H9 (cell line): ENCODE measurements at regions not wholly inside any gene's neighbourhood (a gene's known extent, or its start where the extent isn't known, plus 50 kb on each side); places are given as distances from the start of the nearest gene placed in this dataset.

ENCODE experiments used
- DNase-seq: peaks from one replicate; pipeline ENCODE4 v3.0.0-alpha.2; 2017
- H2AFZ ChIP-seq: one replicate; pipeline ENCODE4 v1.6.1; 2013; ENCODE audit warnings: mild to moderate bottlenecking, low read length, control low read depth, moderate library complexity
- H2AK5ac ChIP-seq: 2 replicates; pipeline ENCODE4 v1.6.1; 2013; ENCODE audit warnings: low read length, control low read depth, mixed read lengths; ENCODE audit not compliant: insufficient read length
- H2BK120ac ChIP-seq: one replicate; pipeline ENCODE4 v1.6.1; 2013; ENCODE audit warnings: low read depth, mild to moderate bottlenecking, low read length, control low read depth, inconsistent platforms; ENCODE audit not compliant: poor library complexity, severe bottlenecking
- H2BK12ac ChIP-seq: 2 replicates; pipeline ENCODE4 v1.6.1; 2013; ENCODE audit warnings: low read length, control low read depth, mixed read lengths, low read depth; ENCODE audit not compliant: insufficient read length
- H2BK15ac ChIP-seq: 2 replicates; pipeline ENCODE4 v1.6.1; 2013; ENCODE audit warnings: low read depth, low read length, control low read depth
- H2BK20ac ChIP-seq: one replicate; pipeline ENCODE4 v1.6.1; 2013; ENCODE audit warnings: low read depth, mild to moderate bottlenecking, low read length, control low read depth, inconsistent platforms; ENCODE audit not compliant: poor library complexity, severe bottlenecking
- H2BK5ac ChIP-seq: 2 replicates; pipeline ENCODE4 v1.6.1; 2013; ENCODE audit warnings: low read length, control low read depth, mixed read lengths; ENCODE audit not compliant: insufficient read length
- H3K14ac ChIP-seq: 2 replicates; pipeline ENCODE4 v1.6.1; 2013; ENCODE audit warnings: low read length, control low read depth; ENCODE audit not compliant: insufficient read depth
- H3K18ac ChIP-seq: 2 replicates; pipeline ENCODE4 v1.6.1; 2013; ENCODE audit warnings: low read depth, mild to moderate bottlenecking, mixed read lengths, low read length, control low read depth; ENCODE audit not compliant: insufficient read length
- H3K23ac ChIP-seq: 2 replicates; pipeline ENCODE4 v1.6.1; 2013; ENCODE audit warnings: low read length, control low read depth, mixed read lengths, low read depth; ENCODE audit not compliant: insufficient read length
- H3K23me2 ChIP-seq: 2 replicates; pipeline ENCODE4 v1.6.1; 2013; ENCODE audit warnings: low read depth, mild to moderate bottlenecking, mixed read lengths, low read length, control low read depth; ENCODE audit not compliant: insufficient read length, poor library complexity, severe bottlenecking
- H3K27ac ChIP-seq: 2 replicates; pipeline ENCODE4 v1.5.1; 2013; ENCODE audit warnings: low read length, control low read depth, mixed read lengths, low read depth; ENCODE audit not compliant: insufficient read length
- H3K27me3 ChIP-seq: 2 replicates; pipeline ENCODE4 v1.6.1; 2013; ENCODE audit warnings: low read length, control low read depth, inconsistent platforms; ENCODE audit not compliant: insufficient read depth
- H3K4ac ChIP-seq: 2 replicates; pipeline ENCODE4 v1.6.1; 2013; ENCODE audit warnings: low read depth, mild to moderate bottlenecking, control low read depth, inconsistent platforms, low read length, moderate library complexity
- H3K4me1 ChIP-seq: 2 replicates; pipeline ENCODE4 v1.6.1; 2013; ENCODE audit warnings: low read length, control low read depth, inconsistent platforms; ENCODE audit not compliant: insufficient read depth
- H3K4me2 ChIP-seq: 2 replicates; pipeline ENCODE4 v1.6.1; 2013; ENCODE audit warnings: low read length, control low read depth, mixed read lengths; ENCODE audit not compliant: insufficient read length, insufficient read depth
- H3K56ac ChIP-seq: 2 replicates; pipeline ENCODE4 v1.6.1; 2013; ENCODE audit warnings: low read depth, mild to moderate bottlenecking, mixed read lengths, low read length, control low read depth; ENCODE audit not compliant: insufficient read length
- H3K79me1 ChIP-seq: 2 replicates; pipeline ENCODE4 v1.6.1; 2013; ENCODE audit warnings: low read depth, mild to moderate bottlenecking, moderate library complexity, low read length, control low read depth, inconsistent platforms; ENCODE audit not compliant: insufficient read depth, poor library complexity, severe bottlenecking
- H3K79me2 ChIP-seq: 2 replicates; pipeline ENCODE4 v1.6.1; 2013; ENCODE audit warnings: low read length, control low read depth, inconsistent platforms; ENCODE audit not compliant: insufficient read depth
- H3K9ac ChIP-seq: 2 replicates; pipeline ENCODE4 v1.6.1; 2013; ENCODE audit warnings: low read length, control low read depth, mixed read lengths; ENCODE audit not compliant: insufficient read length; ENCODE audit errors: extremely low read depth
- H3K9me3 ChIP-seq: one replicate; pipeline ENCODE4 v1.6.1; 2013; ENCODE audit warnings: low read depth, low read length, inconsistent platforms; ENCODE audit not compliant: control insufficient read depth
- H3T11ph ChIP-seq: one replicate; pipeline ENCODE4 v1.6.1; 2013; ENCODE audit warnings: mild to moderate bottlenecking, low read length, control low read depth, inconsistent platforms
- H4K20me1 ChIP-seq: one replicate; pipeline ENCODE4 v1.6.1; 2013; ENCODE audit not compliant: control insufficient read depth, insufficient read length, insufficient read depth
- H4K5ac ChIP-seq: 2 replicates; pipeline ENCODE4 v1.6.1; 2013; ENCODE audit warnings: low read depth, mild to moderate bottlenecking, mixed read lengths, low read length, control low read depth; ENCODE audit not compliant: insufficient read length
- H4K8ac ChIP-seq: replicated peaks from 2 replicates; pipeline ENCODE4 v1.6.1; 2013; ENCODE audit warnings: low read length, control low read depth, mixed read lengths, low read depth; ENCODE audit not compliant: insufficient read length
- H4K91ac ChIP-seq: 2 replicates; pipeline ENCODE4 v1.6.1; 2013; ENCODE audit warnings: low read depth, mild to moderate bottlenecking, moderate library complexity, mixed read lengths, low read length, control low read depth; ENCODE audit not compliant: insufficient read length
- H3K27ac Mint-ChIP-seq, 3 experiments: 2 replicates in 2 of 3; 3 replicates in 1 of 3; pipeline ENCODE4 v1.8.0; 2020 to 2021; ENCODE audit warnings: mixed read lengths in 3 of 3, mild to moderate bottlenecking in 1 of 3, moderate library complexity in 1 of 3
- H3K27me3 Mint-ChIP-seq: 2 replicates; pipeline ENCODE4 v1.8.0; 2021; ENCODE audit warnings: low read depth, mild to moderate bottlenecking, moderate library complexity, mixed read lengths
- H3K36me3 Mint-ChIP-seq, 3 experiments: 2 replicates in 2 of 3; 3 replicates in 1 of 3; pipeline ENCODE4 v1.8.0; 2020 to 2021; ENCODE audit warnings: low read depth in 3 of 3, mixed read lengths in 3 of 3; ENCODE audit not compliant: insufficient read depth in 1 of 3
- H3K4me1 Mint-ChIP-seq, 2 experiments: 2 replicates each; pipeline ENCODE4 v1.8.0; 2020; ENCODE audit warnings: mixed read lengths in 2 of 2
- H3K4me3 Mint-ChIP-seq, 2 experiments: 2 replicates in 1 of 2; 3 replicates in 1 of 2; pipeline ENCODE4 v1.8.0; 2020 to 2021; ENCODE audit warnings: mild to moderate bottlenecking in 2 of 2, mixed read lengths in 2 of 2, moderate library complexity in 1 of 2
- H3K9me3 Mint-ChIP-seq, 2 experiments: 2 replicates in 1 of 2; 3 replicates in 1 of 2; pipeline ENCODE4 v1.8.0; 2020; ENCODE audit warnings: mild to moderate bottlenecking in 2 of 2, mixed read lengths in 2 of 2, moderate library complexity in 1 of 2
- CTCF ChIP-seq: fragments of 200-600 bp; sonication (generic); conservative IDR thresholded peaks from 3 replicates; pipeline ENCODE4 v1.8.0; 2021; ENCODE audit warnings: antibody characterized with exemption, mild to moderate bottlenecking
- WGBS: extraction: QIAGEN DNeasy Blood & Tissue Kit; methylation state at CpG from one replicate; pipeline ENCODE4 v1.1.7; 2013; ENCODE audit warnings: missing lambda C conversion rate, low lambda C conversion rate, mixed read lengths; ENCODE audit not compliant: insufficient read length; ENCODE audit errors: extremely low coverage; 5-methylcytosine and 5-hydroxymethylcytosine counted together

DNA sequence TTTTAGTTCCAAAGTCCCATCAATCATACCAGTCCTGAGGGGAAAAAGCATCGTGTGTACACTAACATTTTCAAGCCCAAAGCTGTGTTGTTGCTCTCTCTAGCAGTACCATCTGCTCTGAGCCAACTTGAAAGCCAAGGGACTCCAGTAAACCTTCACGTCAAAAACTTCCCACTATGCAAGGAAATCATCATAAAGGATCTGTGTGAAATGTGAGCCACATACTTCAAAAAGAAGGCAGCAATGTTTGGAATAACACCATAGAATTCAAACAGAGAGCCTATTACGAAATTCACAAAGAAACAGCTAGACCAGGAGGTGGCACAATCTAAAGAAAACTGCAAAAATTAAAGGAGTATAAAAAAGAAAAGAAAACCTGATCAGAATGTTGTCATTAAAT, 399.8 kb upstream of the EPHA7 start:
- Histone ChIP-seq H3K4ac (no peak overlapping the region), H3K23me2 (no peaks in the 10 kb centered on the region), H3K4me1 (no peaks in the 10 kb centered on the region; the same call in 1 of the 2 replicates), H2BK120ac (no peak overlapping the region), H3K18ac (no peak overlapping the region), H4K91ac (no peak overlapping the region), H3K14ac (no peak overlapping the region), H2AK5ac (no peak overlapping the region), H2AFZ (no peak overlapping the region), H3K79me1 (no peaks in the 10 kb centered on the region), H4K8ac (no peak overlapping the region), H3K27me3 (no peaks in the 10 kb centered on the region), H3K23ac (no peak overlapping the region), H3K9me3 (no peaks in the 10 kb centered on the region), H3T11ph (no peak overlapping the region), H3K56ac (no peak overlapping the region), H2BK12ac (no peak overlapping the region), H4K20me1 (no peaks in the 10 kb centered on the region), H3K79me2 (no peaks in the 10 kb centered on the region), H3K27ac (no peak overlapping the region), H2BK5ac (no peak overlapping the region), H2BK15ac (no peak overlapping the region), H4K5ac (no peak overlapping the region), H3K9ac (no peak overlapping the region), H2BK20ac (no peak overlapping the region), H3K4me2 (no peak overlapping the region)
- Mint-ChIP-seq H3K4me3 (no peak overlapping the region), H3K27me3 (peaks cover 1% of the 10 kb centered on the region; the same call in 1 of the 2 replicates), H3K9me3 (no peaks in the 10 kb centered on the region), H3K36me3 (peaks cover 24 to 51% (median 30%) of the 10 kb centered on the region in 3 experiments), H3K27ac (peak overlapping the region; percentile 5 to 82 (median 19); a peak in 3 of 7 replicates), H3K4me1 (peaks cover 31 to 32% of the 10 kb centered on the region in 2 experiments)
- DNase-seq: no peak
- TF ChIP-seq CTCF: no peak
- WGBS: no CpG with 5 or more reads among the region's 3 CpGs
